PFSK-1 (cell line): ENCODE measurements at regions not wholly inside any gene's neighbourhood (a gene's known extent, or its start where the extent isn't known, plus 50 kb on each side); places are given as distances from the start of the nearest gene placed in this dataset.

Experiments
- FOXP2 ChIP-seq: optimal IDR thresholded peaks from 2 replicates; pipeline ENCODE3; 2011; ENCODE audit warnings: borderline replicate concordance, control low read depth, inconsistent platforms; ENCODE audit not compliant: insufficient read depth; ENCODE audit errors: extremely low read length, extremely low read depth
- POLR2AphosphoS5 ChIP-seq: IDR thresholded peaks from 2 replicates; pipeline ENCODE4 v1.6.1; 2012; ENCODE audit warnings: low read depth, mild to moderate bottlenecking, control low read depth, low read length, moderate library complexity
- REST ChIP-seq, 2 experiments: IDR thresholded peaks; 2 replicates each; pipeline versions ENCODE4 v1.6.1 to v1.8.0; 2011 to 2012; ENCODE audit warnings: low read depth in 2 of 2, low read length in 2 of 2, control low read depth in 1 of 2, inconsistent platforms in 1 of 2, mild to moderate bottlenecking in 1 of 2, moderate library complexity in 1 of 2; ENCODE audit not compliant: insufficient read depth in 1 of 2
- SIN3A ChIP-seq: IDR thresholded peaks from 2 replicates; pipeline ENCODE4 v1.6.1; 2012; ENCODE audit warnings: mild to moderate bottlenecking, low read length, moderate library complexity, borderline replicate concordance; ENCODE audit not compliant: insufficient read depth
- TAF1 ChIP-seq: IDR thresholded peaks from 2 replicates; pipeline ENCODE4 v1.6.1; 2012; ENCODE audit warnings: low read length, control low read depth, borderline replicate concordance; ENCODE audit not compliant: insufficient read depth

- TF ChIP-seq POLR2AphosphoS5: no peak
- TF ChIP-seq TAF1: no peak
- TF ChIP-seq SIN3A: no peak
- no peak for TF ChIP-seq REST (IDR thresholded peaks at IDR 0.05; ENCODE audit: insufficient read depth in 1 of 2, low read depth in 2 of 2, low read length in 2 of 2)
- no peak for TF ChIP-seq FOXP2
These were observed 206.2 kb downstream of the POSTN start for GRCh38 chr13:37392389-37392788.
